Right atrium auricular region (tissue), 2 donors: ENCODE measurements at regions not wholly inside any gene's neighbourhood (a gene's known extent, or its start where the extent isn't known, plus 50 kb on each side); places are given as distances from the start of the nearest gene placed in this dataset.

Experiments used
- DNase-seq: peaks from one replicate; pipeline ENCODE4 v3.0.0-alpha.2; 2019; ENCODE audit warnings: low spot score
- H3K27ac ChIP-seq, 2 donors: fragments of 200-600 bp; sonication (generic); 1 replicate in 1 of 2; 2 replicates in 1 of 2; pipeline ENCODE4 v1.5.1; 2016 to 2019
- H3K27me3 ChIP-seq, 2 donors: fragments of 200-600 bp; sonication (generic); one replicate each; pipeline versions ENCODE4 v1.5.1 to v1.6.0; 2017 to 2019
- H3K36me3 ChIP-seq: fragments of 200-600 bp; sonication (generic); one replicate; pipeline ENCODE4 v1.5.1; 2016
- H3K4me1 ChIP-seq, 2 donors: fragments of 200-600 bp; sonication (generic); one replicate each; pipeline versions ENCODE4 v1.5.1 to v1.6.0; 2017 to 2019
- H3K4me3 ChIP-seq, 2 donors: fragments of 200-600 bp; sonication (generic); 1 replicate in 1 of 2; 2 replicates in 1 of 2; pipeline ENCODE4 v1.5.1; 2017 to 2019; ENCODE audit warnings: mild to moderate bottlenecking in 1 of 2, moderate library complexity in 1 of 2
- H3K9me3 ChIP-seq, 2 donors: fragments of 200-600 bp; sonication (generic); one replicate each; pipeline ENCODE4 v1.5.1; 2019
- CTCF ChIP-seq, 2 donors: fragments of 200-600 bp; sonication (generic); IDR thresholded peaks; one replicate each; pipeline ENCODE4 v1.5.1; 2019; ENCODE audit warnings: antibody characterized with exemption in 2 of 2

- TF ChIP-seq CTCF (IDR thresholded peaks at IDR 0.05) = peak; percentile 42 to 69
- Histone ChIP-seq H3K27ac (no peak overlapping the region), H3K27me3 (no peaks in the 10 kb centered on the region), H3K36me3 (no peaks in the 10 kb centered on the region), H3K9me3 (no peaks in the 10 kb centered on the region), H3K4me1 (no peaks in the 10 kb centered on the region), H3K4me3 (no peak overlapping the region)
- no peak for DNase-seq
Observed at GRCh38 chr10:120735773-120736371, 115.3 kb upstream of the WDR11 start.

GRCh38 chr10:120736377-120736776 lies 114.8 kb upstream of the WDR11 start:
- Histone ChIP-seq H3K27ac (no peak overlapping the region), H3K4me3 (no peak overlapping the region), H3K27me3 (no peaks in the 10 kb centered on the region), H3K4me1 (no peaks in the 10 kb centered on the region), H3K36me3 (no peaks in the 10 kb centered on the region), H3K9me3 (no peaks in the 10 kb centered on the region)
- TF ChIP-seq CTCF (IDR thresholded peaks at IDR 0.05) = no peak
- no peak for DNase-seq

DNA sequence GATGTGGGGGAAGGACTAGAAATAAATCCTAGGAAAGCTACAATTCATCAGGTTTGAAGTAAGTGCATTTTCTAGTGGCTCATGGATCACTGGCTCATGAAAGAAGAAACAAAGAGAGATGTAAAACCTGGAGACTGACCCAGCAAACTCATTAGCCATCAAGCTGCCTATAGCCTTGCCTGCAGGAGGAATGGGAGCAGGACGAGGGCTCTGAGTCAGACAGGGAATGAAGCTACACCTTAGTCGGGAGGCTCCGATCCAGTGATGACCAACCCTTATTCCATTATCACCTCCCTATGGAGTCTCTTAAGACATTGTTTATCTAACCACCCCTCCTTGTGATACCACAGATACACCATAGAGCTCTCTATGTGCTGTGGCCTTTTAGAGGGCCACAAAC lies 112.5 kb upstream of the WDR11 start:
- H3K4me1 ChIP-seq = no peaks in the 10 kb centered on the region
- no peak for DNase-seq
- no peak for TF ChIP-seq CTCF (IDR thresholded peaks at IDR 0.05)
- no peak overlapping the region for H3K4me3 ChIP-seq
- no peaks in the 10 kb centered on the region for H3K27me3 ChIP-seq
- no peaks in the 10 kb centered on the region for H3K9me3 ChIP-seq
- no peaks in the 10 kb centered on the region for H3K36me3 ChIP-seq
- no peak overlapping the region for H3K27ac ChIP-seq

DNA sequence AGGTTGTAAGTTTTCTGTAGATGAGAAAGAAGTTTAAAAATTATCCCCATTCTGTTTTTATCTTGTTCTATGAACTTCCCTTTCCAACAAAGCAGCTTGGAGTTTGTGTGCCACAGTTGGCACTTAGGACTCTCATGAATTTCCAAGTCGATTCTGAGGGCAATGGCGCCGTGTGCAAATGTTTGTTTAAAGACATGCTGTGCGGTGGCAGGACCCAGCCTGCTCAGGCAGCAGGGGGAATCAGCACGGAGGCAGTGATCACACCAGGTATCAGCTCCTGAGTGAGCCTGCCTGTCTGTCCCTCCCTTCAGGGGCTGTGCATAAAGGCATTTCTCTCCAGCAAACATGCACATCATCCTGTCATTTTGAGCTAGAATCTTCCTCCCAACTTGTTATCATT lies 109.8 kb upstream of the WDR11 start:
- H3K36me3 ChIP-seq = no peaks in the 10 kb centered on the region
- no peak for TF ChIP-seq CTCF (IDR thresholded peaks at IDR 0.05)
- H3K4me1 ChIP-seq = no peaks in the 10 kb centered on the region
- no peak for DNase-seq
- H3K27me3 ChIP-seq = no peaks in the 10 kb centered on the region
- H3K9me3 ChIP-seq = no peaks in the 10 kb centered on the region
- no peak overlapping the region for H3K4me3 ChIP-seq
- no peak overlapping the region for H3K27ac ChIP-seq

- no peaks in the 10 kb centered on the region for H3K4me1 ChIP-seq
- no peaks in the 10 kb centered on the region for H3K9me3 ChIP-seq
- H3K36me3 ChIP-seq = no peaks in the 10 kb centered on the region
- H3K4me3 ChIP-seq = no peak overlapping the region
- H3K27ac ChIP-seq = no peak overlapping the region
- H3K27me3 ChIP-seq = no peaks in the 10 kb centered on the region
- TF ChIP-seq CTCF (IDR thresholded peaks at IDR 0.05) = no peak
- DNase-seq = no peak
Observed at GRCh38 chr10:120742373-120742772, 108.8 kb upstream of the WDR11 start.

GRCh38 chr10:120744040-120744439 lies 107.1 kb upstream of the WDR11 start:
- Histone ChIP-seq H3K27ac (no peak overlapping the region), H3K4me3 (no peak overlapping the region), H3K4me1 (no peaks in the 10 kb centered on the region), H3K36me3 (no peaks in the 10 kb centered on the region), H3K9me3 (no peaks in the 10 kb centered on the region), H3K27me3 (no peaks in the 10 kb centered on the region)
- no peak for DNase-seq
- TF ChIP-seq CTCF (IDR thresholded peaks at IDR 0.05) = no peak
